HEK293 (cell line): ENCODE measurements at regions not wholly inside any gene's neighbourhood (a gene's known extent, or its start where the extent isn't known, plus 50 kb on each side); places are given as distances from the start of the nearest gene placed in this dataset.

Experiments used
- CTCF ChIA-PET: fragments of 350-600 bp; formaldehyde crosslinking; extraction: SDS; loops from one replicate; lab custom pipeline; 2021; ENCODE audit warnings: antibody characterized with exemption; lab: Yijun Ruan, JAX
- POLR2A ChIA-PET: fragments of 300-600 bp; formaldehyde crosslinking; extraction: SDS; loops from one replicate; lab custom pipeline; 2020; ENCODE audit warnings: antibody characterized with exemption, inconsistent platforms; lab: Yijun Ruan, JAX
- H3K27ac ChIP-seq: fragments of 200-500 bp; sonication (Bioruptor generic); 2 replicates; pipeline ENCODE4 v1.5.1; 2014; ENCODE audit warnings: low read depth, low read length, control low read depth, inconsistent platforms; ENCODE audit errors: extremely low read depth
- H3K36me3 ChIP-seq, 2 experiments: fragments of 200-500 bp in 1 of 2; sonication (Bioruptor generic) in 1 of 2; 1 replicate in 1 of 2; 2 replicates in 1 of 2; pipeline ENCODE4 v1.5.1; 2014 to 2017; ENCODE audit warnings: inconsistent platforms in 2 of 2, low read length in 2 of 2; ENCODE audit not compliant: control insufficient read depth in 2 of 2, insufficient read depth in 1 of 2
- H3K4me1 ChIP-seq: fragments of 200-500 bp; sonication (Bioruptor generic); 2 replicates; pipeline ENCODE4 v1.5.1; 2014; ENCODE audit warnings: mild to moderate bottlenecking, low read length, inconsistent platforms; ENCODE audit not compliant: control insufficient read depth, insufficient read depth
- H3K4me3 ChIP-seq: 2 replicates; pipeline ENCODE4 v1.5.1; 2011; ENCODE audit warnings: low read depth, mild to moderate bottlenecking, control low read depth, low read length, moderate library complexity
- H3K9me3 ChIP-seq: fragments of 200-500 bp; sonication (Bioruptor generic); 2 replicates; pipeline ENCODE4 v1.5.1; 2014; ENCODE audit warnings: low read depth, low read length, inconsistent platforms; ENCODE audit not compliant: control insufficient read depth, insufficient read depth
- KLF16 ChIP-seq: fragments of 450-650 bp; formaldehyde crosslinking; IDR thresholded peaks from 2 replicates; pipeline ENCODE4 v1.5.1; 2017; ENCODE audit warnings: missing biosample characterization, missing genetic modification characterization
- KLF9 ChIP-seq: fragments of 450-650 bp; formaldehyde crosslinking; IDR thresholded peaks from 2 replicates; pipeline ENCODE4 v1.5.1; 2016; ENCODE audit warnings: missing biosample characterization, missing genetic modification characterization, low read depth
- SCRT2 ChIP-seq: fragments of 450-650 bp; formaldehyde crosslinking; IDR thresholded peaks from 2 replicates; pipeline ENCODE4 v1.5.1; 2016; ENCODE audit warnings: missing biosample characterization, missing genetic modification characterization
- SETDB1 ChIP-seq: IDR thresholded peaks from one replicate; pipeline ENCODE4 v1.6.1; 2017; ENCODE audit warnings: mild to moderate bottlenecking, low read length, moderate library complexity, mixed read lengths; ENCODE audit not compliant: insufficient read length
- ZBTB10 ChIP-seq: fragments of 450-650 bp; formaldehyde crosslinking; IDR thresholded peaks from 2 replicates; pipeline ENCODE4 v1.5.1; 2016; ENCODE audit warnings: missing biosample characterization, missing genetic modification characterization
- ZBTB8A ChIP-seq: fragments of 450-650 bp; formaldehyde crosslinking; IDR thresholded peaks from 2 replicates; pipeline ENCODE4 v1.5.1; 2016; ENCODE audit warnings: missing biosample characterization, missing genetic modification characterization
- ZNF10 ChIP-seq: fragments of 450-650 bp; formaldehyde crosslinking; IDR thresholded peaks from 2 replicates; pipeline ENCODE4 v1.5.1; 2017; ENCODE audit warnings: missing biosample characterization, missing genetic modification characterization
- ZNF146 ChIP-seq: fragments of 450-650 bp; formaldehyde crosslinking; IDR thresholded peaks from 2 replicates; pipeline ENCODE4 v1.5.1; 2016; ENCODE audit warnings: missing biosample characterization, missing genetic modification characterization
- ZNF157 ChIP-seq: fragments of 450-650 bp; formaldehyde crosslinking; IDR thresholded peaks from 2 replicates; pipeline ENCODE4 v1.5.1; 2016; ENCODE audit warnings: missing biosample characterization, missing genetic modification characterization
- ZNF239 ChIP-seq: fragments of 450-650 bp; formaldehyde crosslinking; IDR thresholded peaks from 2 replicates; pipeline ENCODE4 v1.5.1; 2016; ENCODE audit warnings: missing biosample characterization, missing genetic modification characterization
- ZNF341 ChIP-seq: fragments of 450-650 bp; formaldehyde crosslinking; IDR thresholded peaks from 2 replicates; pipeline ENCODE4; 2016; ENCODE audit warnings: low read depth, missing biosample characterization, missing genetic modification characterization
- ZNF394 ChIP-seq: fragments of 450-650 bp; formaldehyde crosslinking; IDR thresholded peaks from 2 replicates; pipeline ENCODE4 v1.5.1; 2016; ENCODE audit warnings: missing biosample characterization, missing genetic modification characterization, mild to moderate bottlenecking, moderate library complexity, borderline replicate concordance
- ZNF473 ChIP-seq: fragments of 450-650 bp; formaldehyde crosslinking; IDR thresholded peaks from 2 replicates; pipeline ENCODE4 v1.5.1; 2017; ENCODE audit warnings: missing biosample characterization, missing genetic modification characterization
- ZNF488 ChIP-seq: fragments of 450-650 bp; formaldehyde crosslinking; IDR thresholded peaks from 2 replicates; pipeline ENCODE4 v1.5.1; 2016; ENCODE audit warnings: missing biosample characterization, missing genetic modification characterization
- ZNF513 ChIP-seq: fragments of 450-650 bp; IDR thresholded peaks from 2 replicates; pipeline ENCODE4 v1.5.1; 2018; ENCODE audit warnings: missing biosample characterization, missing genetic modification characterization
- ZNF580 ChIP-seq: fragments of 450-650 bp; formaldehyde crosslinking; IDR thresholded peaks from 2 replicates; pipeline ENCODE4 v1.5.1; 2016; ENCODE audit warnings: missing biosample characterization, missing genetic modification characterization
- ZNF629 ChIP-seq: fragments of 450-650 bp; formaldehyde crosslinking; IDR thresholded peaks from 2 replicates; pipeline ENCODE4 v1.5.1; 2017; ENCODE audit warnings: missing biosample characterization, missing genetic modification characterization
- ZNF645 ChIP-seq: fragments of 450-650 bp; formaldehyde crosslinking; IDR thresholded peaks from 2 replicates; pipeline ENCODE4; 2016; ENCODE audit warnings: missing biosample characterization, missing genetic modification characterization
- ZNF664 ChIP-seq: fragments of 450-650 bp; formaldehyde crosslinking; IDR thresholded peaks from 2 replicates; pipeline ENCODE4 v1.5.1; 2016; ENCODE audit warnings: missing biosample characterization, missing genetic modification characterization
- ZNF677 ChIP-seq: fragments of 450-650 bp; IDR thresholded peaks from 2 replicates; pipeline ENCODE4 v1.5.0; 2018; ENCODE audit warnings: missing biosample characterization, mild to moderate bottlenecking, missing genetic modification characterization, moderate library complexity
- ZNF692 ChIP-seq: fragments of 450-650 bp; formaldehyde crosslinking; IDR thresholded peaks from 2 replicates; pipeline ENCODE4 v1.5.1; 2016; ENCODE audit warnings: missing biosample characterization, missing genetic modification characterization
- ZNF777 ChIP-seq: fragments of 450-650 bp; formaldehyde crosslinking; IDR thresholded peaks from 2 replicates; pipeline ENCODE4 v1.5.1; 2017; ENCODE audit warnings: missing biosample characterization, missing genetic modification characterization, borderline replicate concordance
- ZNF837 ChIP-seq: fragments of 450-650 bp; formaldehyde crosslinking; IDR thresholded peaks from 2 replicates; pipeline ENCODE4 v1.5.1; 2016; ENCODE audit warnings: missing biosample characterization, missing genetic modification characterization

- CTCF ChIA-PET = no interaction called here
- Histone ChIP-seq H3K4me1 (no peaks in the 10 kb centered on the region), H3K9me3 (no peaks in the 10 kb centered on the region), H3K4me3 (no peak overlapping the region)
- TF ChIP-seq ZNF837 (tag by site-specific recombination) = no peak
- no peak for TF ChIP-seq ZNF777 (tag by site-specific recombination)
- TF ChIP-seq ZNF677 (tag by site-specific recombination) = no peak
- TF ChIP-seq ZNF488 (tag by site-specific recombination) = no peak
- no peak for TF ChIP-seq ZNF341 (tag by site-specific recombination)
- no peak for TF ChIP-seq ZNF513
- TF ChIP-seq ZNF629 (tag by site-specific recombination) = no peak
- no peak for TF ChIP-seq ZNF146 (tag by site-specific recombination)
- TF ChIP-seq, all 188 proteins: peak for 0
- no peaks in the 10 kb centered on the region for H3K36me3 ChIP-seq
- H3K27ac ChIP-seq = no peak overlapping the region
- POLR2A ChIA-PET = no interaction called here
Observed at GRCh38 chr5:25327172-25327571, 682.4 kb upstream of the CDH10 start.

- H3K9me3 ChIP-seq = no peaks in the 10 kb centered on the region
- TF ChIP-seq SETDB1 (no peak), ZNF580 (tag by site-specific recombination) (no peak), ZNF10 (tag by site-specific recombination) (no peak), ZNF629 (tag by site-specific recombination) (no peak), ZNF645 (tag by site-specific recombination) (no peak)
- CTCF ChIA-PET = no interaction called here
- H3K27ac ChIP-seq = no peak overlapping the region
- POLR2A ChIA-PET = no interaction called here
- no peaks in the 10 kb centered on the region for H3K36me3 ChIP-seq
- no peak overlapping the region for H3K4me3 ChIP-seq
- no peaks in the 10 kb centered on the region for H3K4me1 ChIP-seq
Observed at GRCh38 chr5:25301836-25302235, 657.1 kb upstream of the CDH10 start.

GRCh38 chr5:25295067-25295466, 650.3 kb upstream of the CDH10 start:
- no peaks in the 10 kb centered on the region for H3K4me1 ChIP-seq
- no peak overlapping the region for H3K4me3 ChIP-seq
- TF ChIP-seq ZNF157 (tag by site-specific recombination) (no peak), SCRT2 (tag by site-specific recombination) (no peak), KLF16 (no peak), ZNF239 (no peak), ZBTB8A (no peak), ZNF473 (tag by site-specific recombination) (no peak), KLF9 (tag by site-specific recombination) (no peak), ZNF664 (no peak), ZNF394 (tag by site-specific recombination) (no peak), ZBTB10 (no peak), ZNF692 (tag by site-specific recombination) (no peak)
- TF ChIP-seq, all 188 proteins: peak for 0
- POLR2A ChIA-PET = no interaction called here
- no peak overlapping the region for H3K27ac ChIP-seq
- no peaks in the 10 kb centered on the region for H3K36me3 ChIP-seq
- H3K9me3 ChIP-seq = no peaks in the 10 kb centered on the region
- CTCF ChIA-PET = no interaction called here
